ENCODE measurements at regions not wholly inside any gene's neighbourhood (a gene's known extent, or its start where the extent isn't known, plus 50 kb on each side); places are given as distances from the start of the nearest gene placed in this dataset.

DNA sequence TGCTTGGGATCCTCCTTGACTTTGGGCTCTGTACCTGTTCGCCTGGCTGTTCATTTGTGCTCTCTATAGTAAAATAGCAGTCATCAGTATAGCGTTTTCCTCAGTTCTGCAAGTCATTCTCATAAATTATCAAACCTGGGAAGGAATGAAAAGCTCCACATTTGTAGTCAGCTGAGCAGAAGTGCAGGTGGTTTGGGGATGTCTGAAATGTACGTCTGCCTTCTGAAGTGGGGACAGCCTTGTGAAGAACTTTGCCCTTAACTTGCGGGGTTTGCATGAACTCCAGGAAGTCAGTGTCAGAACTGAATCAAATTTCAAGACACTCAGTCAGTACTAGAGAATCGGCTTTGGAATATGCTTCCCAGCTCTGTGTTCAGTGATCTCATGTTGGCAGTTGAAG lies 358.3 kb upstream of the PRKCQ start:
- Histone ChIP-seq H4K5ac (ENCODE audit: insufficient read length, low read depth, low read length) (no peak overlapping the region), H4K91ac (ENCODE audit: insufficient read length, low read depth, low read length) (no peak overlapping the region), H3K23me2 (ENCODE audit: insufficient read length, low read depth, low read length, poor library complexity, severe bottlenecking) (no peaks in the 10 kb centered on the region), H3K4ac (ENCODE audit: low read depth, low read length) (no peak overlapping the region), H2BK15ac (ENCODE audit: low read depth, low read length) (no peak overlapping the region), H4K20me1 (ENCODE audit: control insufficient read depth, insufficient read depth, insufficient read length) (no peaks in the 10 kb centered on the region), H3K4me1 (ENCODE audit: insufficient read depth, low read length) (peaks cover 4% of the 10 kb centered on the region; the same call in 1 of the 2 replicates), H3K79me1 (ENCODE audit: insufficient read depth, low read depth, low read length, poor library complexity, severe bottlenecking) (no peaks in the 10 kb centered on the region), H3K79me2 (ENCODE audit: insufficient read depth, low read length) (no peaks in the 10 kb centered on the region), H4K8ac (replicated peaks; ENCODE audit: insufficient read length, low read depth, low read length) (no peak overlapping the region), H2BK120ac (ENCODE audit: low read depth, low read length, poor library complexity, severe bottlenecking) (no peak overlapping the region), H3T11ph (ENCODE audit: low read length) (no peak overlapping the region), H3K9me3 (ENCODE audit: control insufficient read depth, low read depth, low read length) (no peaks in the 10 kb centered on the region), H3K9ac (ENCODE audit: extremely low read depth, insufficient read length, low read length) (no peak overlapping the region), H3K4me2 (ENCODE audit: insufficient read depth, insufficient read length, low read length) (no peak overlapping the region), H3K27ac (ENCODE audit: insufficient read length, low read depth, low read length) (no peak overlapping the region), H2AFZ (ENCODE audit: low read length) (no peak overlapping the region), H2AK5ac (ENCODE audit: insufficient read length, low read length) (no peak overlapping the region), H3K18ac (ENCODE audit: insufficient read length, low read depth, low read length) (no peak overlapping the region), H3K23ac (ENCODE audit: insufficient read length, low read depth, low read length) (no peak overlapping the region), H3K14ac (ENCODE audit: insufficient read depth, low read length) (no peak overlapping the region), H3K56ac (ENCODE audit: insufficient read length, low read depth, low read length) (no peak overlapping the region), H2BK12ac (ENCODE audit: insufficient read length, low read depth, low read length) (no peak overlapping the region), H3K27me3 (ENCODE audit: insufficient read depth, low read length) (no peaks in the 10 kb centered on the region), H2BK20ac (ENCODE audit: low read depth, low read length, poor library complexity, severe bottlenecking) (no peak overlapping the region), H2BK5ac (ENCODE audit: insufficient read length, low read length) (no peak overlapping the region)
- H3K36me3 Mint-ChIP-seq (ENCODE audit: insufficient read depth in 1 of 3, low read depth in 3 of 3) = peaks cover 12 to 36% (median 25%) of the 10 kb centered on the region in 3 experiments
- TF ChIP-seq, protein P1, sequence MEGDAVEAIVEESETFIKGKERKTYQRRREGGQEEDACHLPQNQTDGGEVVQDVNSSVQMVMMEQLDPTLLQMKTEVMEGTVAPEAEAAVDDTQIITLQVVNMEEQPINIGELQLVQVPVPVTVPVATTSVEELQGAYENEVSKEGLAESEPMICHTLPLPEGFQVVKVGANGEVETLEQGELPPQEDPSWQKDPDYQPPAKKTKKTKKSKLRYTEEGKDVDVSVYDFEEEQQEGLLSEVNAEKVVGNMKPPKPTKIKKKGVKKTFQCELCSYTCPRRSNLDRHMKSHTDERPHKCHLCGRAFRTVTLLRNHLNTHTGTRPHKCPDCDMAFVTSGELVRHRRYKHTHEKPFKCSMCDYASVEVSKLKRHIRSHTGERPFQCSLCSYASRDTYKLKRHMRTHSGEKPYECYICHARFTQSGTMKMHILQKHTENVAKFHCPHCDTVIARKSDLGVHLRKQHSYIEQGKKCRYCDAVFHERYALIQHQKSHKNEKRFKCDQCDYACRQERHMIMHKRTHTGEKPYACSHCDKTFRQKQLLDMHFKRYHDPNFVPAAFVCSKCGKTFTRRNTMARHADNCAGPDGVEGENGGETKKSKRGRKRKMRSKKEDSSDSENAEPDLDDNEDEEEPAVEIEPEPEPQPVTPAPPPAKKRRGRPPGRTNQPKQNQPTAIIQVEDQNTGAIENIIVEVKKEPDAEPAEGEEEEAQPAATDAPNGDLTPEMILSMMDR (conservative IDR thresholded peaks at IDR 0.05) = no peak
- WGBS (ENCODE audit: extremely low coverage, insufficient read length, low lambda C conversion rate) = no CpG with 5 or more reads among the region's 5 CpGs
- peaks cover 31 to 33% of the 10 kb centered on the region in 2 experiments for H3K9me3 Mint-ChIP-seq
- no peak for DNase-seq
- H3K4me1 Mint-ChIP-seq = peaks cover 19 to 20% of the 10 kb centered on the region in 2 experiments
- H3K27ac Mint-ChIP-seq = no peak overlapping the region; a peak in 1 of 7 replicates
- H3K27me3 Mint-ChIP-seq (ENCODE audit: low read depth) = no peaks in the 10 kb centered on the region; the same call in none of the 2 replicates
- H3K4me3 Mint-ChIP-seq = no peak overlapping the region

All from H9 (cell line).